ENCODE measurements at regions not wholly inside any gene's neighbourhood (a gene's known extent, or its start where the extent isn't known, plus 50 kb on each side); places are given as distances from the start of the nearest gene placed in this dataset.

DNA sequence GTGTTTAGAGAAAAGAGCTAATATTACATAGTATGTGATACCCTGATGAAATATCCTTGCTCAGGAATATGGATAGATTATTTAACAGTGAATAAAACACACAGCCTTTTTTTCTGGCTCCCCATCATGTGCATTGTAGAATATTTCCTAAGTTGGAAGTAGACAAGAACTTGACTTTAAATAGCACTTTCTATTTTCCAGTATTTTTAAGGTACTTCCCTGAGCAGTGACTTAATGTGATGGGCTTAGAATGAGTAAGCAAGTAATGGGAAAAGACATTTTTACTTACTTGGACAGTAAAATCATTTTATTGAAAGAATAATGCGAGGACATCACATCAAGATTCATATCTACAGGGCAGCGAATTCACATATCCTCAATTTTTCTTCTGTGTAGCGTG lies 176.7 kb upstream of the SLC8A1 start:
- TF ChIP-seq, protein P1, sequence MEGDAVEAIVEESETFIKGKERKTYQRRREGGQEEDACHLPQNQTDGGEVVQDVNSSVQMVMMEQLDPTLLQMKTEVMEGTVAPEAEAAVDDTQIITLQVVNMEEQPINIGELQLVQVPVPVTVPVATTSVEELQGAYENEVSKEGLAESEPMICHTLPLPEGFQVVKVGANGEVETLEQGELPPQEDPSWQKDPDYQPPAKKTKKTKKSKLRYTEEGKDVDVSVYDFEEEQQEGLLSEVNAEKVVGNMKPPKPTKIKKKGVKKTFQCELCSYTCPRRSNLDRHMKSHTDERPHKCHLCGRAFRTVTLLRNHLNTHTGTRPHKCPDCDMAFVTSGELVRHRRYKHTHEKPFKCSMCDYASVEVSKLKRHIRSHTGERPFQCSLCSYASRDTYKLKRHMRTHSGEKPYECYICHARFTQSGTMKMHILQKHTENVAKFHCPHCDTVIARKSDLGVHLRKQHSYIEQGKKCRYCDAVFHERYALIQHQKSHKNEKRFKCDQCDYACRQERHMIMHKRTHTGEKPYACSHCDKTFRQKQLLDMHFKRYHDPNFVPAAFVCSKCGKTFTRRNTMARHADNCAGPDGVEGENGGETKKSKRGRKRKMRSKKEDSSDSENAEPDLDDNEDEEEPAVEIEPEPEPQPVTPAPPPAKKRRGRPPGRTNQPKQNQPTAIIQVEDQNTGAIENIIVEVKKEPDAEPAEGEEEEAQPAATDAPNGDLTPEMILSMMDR (IDR thresholded peaks at IDR 0.05): no peak
- TF ChIP-seq POLR2AphosphoS5 (IDR thresholded peaks at IDR 0.05): no peak
- no peak for TF ChIP-seq POLR2A (IDR thresholded peaks at IDR 0.05)

Measured in sigmoid colon (tissue), 4 donors.